NCI-H2029 (cell line): ENCODE measurements at regions not wholly inside any gene's neighbourhood (a gene's known extent, or its start where the extent isn't known, plus 50 kb on each side); places are given as distances from the start of the nearest gene placed in this dataset.
"Not testable (repeated sequence)": the region's sequence is repeated elsewhere in the genome, so short reads cannot be mapped to it uniquely, and the experiment has no call there.

ENCODE experiments used
- DNase-seq: peaks from one replicate; lab custom pipeline; 2025; lab: John Stamatoyannopoulos, UW

GRCh38 chr12:74144396-74144795 lies 393.2 kb upstream of the ATXN7L3B start:
- no peak for DNase-seq

- no peak for DNase-seq
Measured at GRCh38 chr12:74145328-74145727, 392.3 kb upstream of the ATXN7L3B start.

GRCh38 chr12:74148849-74149248 lies 388.8 kb upstream of the ATXN7L3B start:
- DNase-seq, result no peak

GRCh38 chr12:74152370-74152769 lies 385.3 kb upstream of the ATXN7L3B start:
- DNase-seq, result no peak

GRCh38 chr12:74166096-74166495 lies 371.5 kb upstream of the ATXN7L3B start:
- no peak for DNase-seq

GRCh38 chr12:74169607-74170006 lies 368.0 kb upstream of the ATXN7L3B start:
- DNase-seq, result no peak

- no peak for DNase-seq
Measured at GRCh38 chr12:74170645-74171477, 366.8 kb upstream of the ATXN7L3B start.

- no peak for DNase-seq
Measured at GRCh38 chr12:74171478-74171909, 366.1 kb upstream of the ATXN7L3B start.

- not testable (repeated sequence) for DNase-seq
Measured at GRCh38 chr12:74174961-74175360, 362.7 kb upstream of the ATXN7L3B start.

- DNase-seq, result no peak
Measured at GRCh38 chr12:74185360-74185759, 352.3 kb upstream of the ATXN7L3B start.

- DNase-seq, result no peak
Measured at GRCh38 chr12:74193191-74193590, 344.4 kb upstream of the ATXN7L3B start.

GRCh38 chr12:74204236-74204635 lies 333.4 kb upstream of the ATXN7L3B start:
- DNase-seq, result no peak

- no peak for DNase-seq
Measured at GRCh38 chr12:74227846-74228545, 309.6 kb upstream of the ATXN7L3B start.

GRCh38 chr12:74229671-74230070 lies 308.0 kb upstream of the ATXN7L3B start:
- no peak for DNase-seq

GRCh38 chr12:74235342-74235741 lies 302.3 kb upstream of the ATXN7L3B start:
- DNase-seq, result no peak

GRCh38 chr12:74241341-74241740 lies 296.3 kb upstream of the ATXN7L3B start:
- DNase-seq, result no peak

- DNase-seq, result no peak
Measured at GRCh38 chr12:74242088-74242487, 295.5 kb upstream of the ATXN7L3B start.

GRCh38 chr12:74245458-74245857 lies 292.2 kb upstream of the ATXN7L3B start:
- DNase-seq, result no peak

GRCh38 chr12:74250891-74251290 lies 286.7 kb upstream of the ATXN7L3B start:
- no peak for DNase-seq

GRCh38 chr12:74253826-74254225 lies 283.8 kb upstream of the ATXN7L3B start:
- not testable (repeated sequence) for DNase-seq

GRCh38 chr12:74254784-74255183 lies 282.9 kb upstream of the ATXN7L3B start:
- no peak for DNase-seq

GRCh38 chr12:74259199-74259598 lies 278.4 kb upstream of the ATXN7L3B start:
- no peak for DNase-seq

- DNase-seq, result no peak
Measured at GRCh38 chr12:74264692-74265091, 272.9 kb upstream of the ATXN7L3B start.
